Naive thymus-derived CD8-positive, alpha-beta T cell (primary cell): ENCODE measurements at regions not wholly inside any gene's neighbourhood (a gene's known extent, or its start where the extent isn't known, plus 50 kb on each side); places are given as distances from the start of the nearest gene placed in this dataset.

Source experiments
- ATAC-seq, 2 donors: fragments of 150-1000 bp; cut with Tn5 transposase in 1 of 2; sonication (Bioruptor Pico), chemical (Tn5 transposase) in 1 of 2; 1 replicate in 1 of 2; 2 replicates in 1 of 2; pipeline ENCODE4 v1.10.0; 2021; ENCODE audit warnings: mild to moderate bottlenecking in 2 of 2, moderate library complexity in 2 of 2
- POLR2A ChIA-PET: fragments of 350-600 bp; sonication (Branson Sonifier 250); formaldehyde crosslinking; loops from one replicate; lab custom pipeline; 2021; ENCODE audit warnings: antibody characterized with exemption; lab: Charles Lee
- DNase-seq, 10 donors: peaks; one replicate each; pipeline versions ENCODE4 v3.0.0 to v3.0.0-alpha.2; 2020 to 2022
- H3K27ac Mint-ChIP-seq, 10 donors: one replicate each; pipeline ENCODE4 v1.8.0; 2020 to 2022; ENCODE audit warnings: mild to moderate bottlenecking in 10 of 10, mixed read lengths in 10 of 10, moderate library complexity in 4 of 10, inconsistent platforms in 1 of 10
- H3K27me3 Mint-ChIP-seq, 5 donors: one replicate each; pipeline ENCODE4 v1.8.0; 2021 to 2022; ENCODE audit warnings: mixed read lengths in 5 of 5
- H3K36me3 Mint-ChIP-seq, 3 donors: one replicate each; pipeline ENCODE4 v1.8.0; 2020 to 2022; ENCODE audit warnings: mixed read lengths in 3 of 3, mild to moderate bottlenecking in 2 of 3, inconsistent platforms in 1 of 3
- H3K4me1 Mint-ChIP-seq, 4 donors: one replicate each; pipeline ENCODE4 v1.8.0; 2021 to 2022; ENCODE audit warnings: mixed read lengths in 4 of 4
- H3K4me3 Mint-ChIP-seq, 10 donors: one replicate each; pipeline ENCODE4 v1.8.0; 2020 to 2022; ENCODE audit warnings: mild to moderate bottlenecking in 10 of 10, mixed read lengths in 10 of 10, moderate library complexity in 6 of 10, inconsistent platforms in 1 of 10
- H3K9me3 Mint-ChIP-seq, 9 donors: one replicate each; pipeline ENCODE4 v1.8.0; 2020 to 2022; ENCODE audit warnings: mixed read lengths in 9 of 9, mild to moderate bottlenecking in 3 of 9, inconsistent platforms in 1 of 9, moderate library complexity in 1 of 9

DNA sequence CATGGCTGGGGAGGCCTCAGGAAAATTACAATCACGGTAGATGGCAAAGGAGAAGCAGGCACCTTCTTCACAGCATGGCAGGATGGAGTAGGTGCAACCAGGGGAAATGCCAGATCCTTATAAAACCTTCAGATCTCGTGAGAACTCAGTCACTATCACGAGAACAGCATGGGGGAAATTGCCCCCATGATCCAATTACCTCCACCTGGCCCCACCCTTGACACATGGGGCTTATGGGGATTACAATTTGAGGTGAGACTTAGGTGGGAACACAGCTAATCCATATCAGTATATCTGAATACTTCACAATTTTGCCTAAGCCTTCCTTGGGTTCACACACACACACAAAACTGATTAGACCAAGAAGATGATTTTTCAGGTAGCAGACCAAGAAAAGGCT lies 145.1 kb upstream of the COL1A2 start:
- H3K4me3 Mint-ChIP-seq = no peak overlapping the region
- DNase-seq = no peak
- POLR2A ChIA-PET = no interaction called here
- H3K36me3 Mint-ChIP-seq = no peaks in the 10 kb centered on the region
- no peak for ATAC-seq
- no peaks in the 10 kb centered on the region for H3K4me1 Mint-ChIP-seq
- H3K27me3 Mint-ChIP-seq = peaks cover 0 to 14% (median 0%) of the 10 kb centered on the region in 5 donors
- peaks cover 0 to 5% (median 0%) of the 10 kb centered on the region in 9 donors for H3K9me3 Mint-ChIP-seq
- no peak overlapping the region for H3K27ac Mint-ChIP-seq

DNA sequence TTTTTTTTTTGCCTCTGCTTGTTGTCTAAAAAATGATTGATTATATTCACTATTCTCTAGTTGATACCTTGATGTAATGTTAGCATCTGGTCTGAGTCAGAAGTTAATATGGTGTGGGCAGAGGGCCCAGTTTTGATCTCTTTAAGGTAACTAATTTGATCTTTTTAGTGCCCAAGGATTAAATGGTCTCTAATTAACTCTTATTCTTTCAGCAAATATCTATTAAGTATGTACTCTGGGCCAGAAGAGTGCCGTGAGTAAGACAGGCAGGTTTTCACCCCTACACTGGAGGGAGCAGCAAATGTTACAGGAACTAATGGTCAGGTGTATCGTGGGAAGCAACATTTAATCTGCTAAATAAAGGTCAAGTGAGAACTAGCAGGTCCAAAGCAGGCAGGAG lies 144.6 kb upstream of the COL1A2 start:
- peaks cover 0 to 14% (median 0%) of the 10 kb centered on the region in 5 donors for H3K27me3 Mint-ChIP-seq
- DNase-seq = no peak

GRCh38 chr7:94250987-94251386 lies 143.7 kb upstream of the COL1A2 start:
- Mint-ChIP-seq H3K27me3 (peaks cover 0 to 14% (median 1%) of the 10 kb centered on the region in 5 donors), H3K27ac (no peak overlapping the region), H3K36me3 (no peaks in the 10 kb centered on the region), H3K9me3 (peaks cover 0 to 5% (median 0%) of the 10 kb centered on the region in 9 donors), H3K4me1 (no peaks in the 10 kb centered on the region), H3K4me3 (no peak overlapping the region)
- no peak for ATAC-seq
- no peak for DNase-seq
- POLR2A ChIA-PET = no interaction called here

More for the DNA sequence above, 144.6 kb upstream of the COL1A2 start:
- POLR2A ChIA-PET = no interaction called here
- Mint-ChIP-seq H3K4me3 (no peak overlapping the region), H3K27ac (no peak overlapping the region), H3K9me3 (peaks cover 0 to 5% (median 0%) of the 10 kb centered on the region in 9 donors), H3K4me1 (no peaks in the 10 kb centered on the region), H3K36me3 (no peaks in the 10 kb centered on the region)
- ATAC-seq = no peak

DNA sequence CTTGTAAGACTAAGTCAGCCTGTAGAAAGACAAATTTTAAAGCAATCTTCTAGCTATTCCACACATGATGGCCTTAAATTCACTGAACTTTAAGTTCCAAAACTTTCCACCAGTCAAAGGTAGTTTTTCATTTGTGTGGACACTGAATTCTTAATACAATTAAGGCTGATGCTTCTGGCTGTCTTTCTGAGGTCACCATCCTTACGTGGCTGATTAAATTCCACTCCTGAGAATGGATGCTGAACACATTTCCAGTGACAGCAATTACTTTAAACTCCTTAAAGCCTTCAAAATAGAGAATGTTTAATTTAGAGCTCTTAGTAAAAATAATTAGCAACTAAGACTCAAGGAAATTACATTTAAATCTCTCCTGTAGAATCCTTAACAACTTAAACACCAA lies 142.6 kb upstream of the COL1A2 start:
- Mint-ChIP-seq H3K27ac (no peak overlapping the region), H3K4me1 (no peaks in the 10 kb centered on the region), H3K36me3 (no peaks in the 10 kb centered on the region), H3K27me3 (peaks cover 0 to 8% (median 2%) of the 10 kb centered on the region in 5 donors), H3K4me3 (no peak overlapping the region), H3K9me3 (peaks cover 0 to 3% (median 0%) of the 10 kb centered on the region in 9 donors)
- ATAC-seq (no peak), DNase-seq (no peak)
- POLR2A ChIA-PET = no interaction called here

GRCh38 chr7:94252971-94253370 lies 141.7 kb upstream of the COL1A2 start:
- Mint-ChIP-seq H3K4me1 (no peaks in the 10 kb centered on the region), H3K27ac (no peak overlapping the region), H3K27me3 (peaks cover 1 to 8% (median 3%) of the 10 kb centered on the region in 5 donors), H3K4me3 (no peak overlapping the region), H3K9me3 (peaks cover 0 to 3% (median 0%) of the 10 kb centered on the region in 9 donors), H3K36me3 (no peaks in the 10 kb centered on the region)
- ATAC-seq (no peak), DNase-seq (no peak)
- POLR2A ChIA-PET = no interaction called here

- no peaks in the 10 kb centered on the region for H3K4me1 Mint-ChIP-seq
- H3K36me3 Mint-ChIP-seq = no peaks in the 10 kb centered on the region
- peaks cover 1 to 8% (median 3%) of the 10 kb centered on the region in 5 donors for H3K27me3 Mint-ChIP-seq
- ATAC-seq = no peak
- H3K27ac Mint-ChIP-seq = no peak overlapping the region
- no peak for DNase-seq
- POLR2A ChIA-PET = no interaction called here
- H3K9me3 Mint-ChIP-seq = peaks cover 0 to 3% (median 0%) of the 10 kb centered on the region in 9 donors
- H3K4me3 Mint-ChIP-seq = no peak overlapping the region
Observed at GRCh38 chr7:94253686-94254085, 141.0 kb upstream of the COL1A2 start.

GRCh38 chr7:94258418-94259300 lies 136.0 kb upstream of the COL1A2 start:
- peaks cover 0 to 1% (median 0%) of the 10 kb centered on the region in 9 donors for H3K9me3 Mint-ChIP-seq
- ATAC-seq (no peak), DNase-seq (no peak)
- H3K36me3 Mint-ChIP-seq = no peaks in the 10 kb centered on the region
- H3K27me3 Mint-ChIP-seq = peaks cover 1 to 17% (median 9%) of the 10 kb centered on the region in 5 donors
- H3K4me3 Mint-ChIP-seq = no peak overlapping the region
- no peak overlapping the region for H3K27ac Mint-ChIP-seq
- POLR2A ChIA-PET = no interaction called here
- H3K4me1 Mint-ChIP-seq = no peaks in the 10 kb centered on the region

GRCh38 chr7:94261067-94261466 lies 133.6 kb upstream of the COL1A2 start:
- Mint-ChIP-seq H3K36me3 (no peaks in the 10 kb centered on the region), H3K4me1 (no peaks in the 10 kb centered on the region), H3K9me3 (peaks cover 0 to 1% (median 0%) of the 10 kb centered on the region in 9 donors), H3K4me3 (no peak overlapping the region), H3K27me3 (peaks cover 0 to 20% (median 9%) of the 10 kb centered on the region in 5 donors), H3K27ac (no peak overlapping the region)
- POLR2A ChIA-PET = no interaction called here
- DNase-seq (no peak), ATAC-seq (no peak)

GRCh38 chr7:94264756-94265155 lies 129.9 kb upstream of the COL1A2 start:
- H3K9me3 Mint-ChIP-seq = peaks cover 0 to 9% (median 0%) of the 10 kb centered on the region in 9 donors
- H3K27me3 Mint-ChIP-seq = peaks cover 2 to 29% (median 11%) of the 10 kb centered on the region in 5 donors
- H3K4me3 Mint-ChIP-seq = no peak overlapping the region
- H3K27ac Mint-ChIP-seq = no peak overlapping the region
- DNase-seq = no peak
- no peaks in the 10 kb centered on the region for H3K36me3 Mint-ChIP-seq
- H3K4me1 Mint-ChIP-seq = no peaks in the 10 kb centered on the region
- POLR2A ChIA-PET = no interaction called here
- no peak for ATAC-seq

DNA sequence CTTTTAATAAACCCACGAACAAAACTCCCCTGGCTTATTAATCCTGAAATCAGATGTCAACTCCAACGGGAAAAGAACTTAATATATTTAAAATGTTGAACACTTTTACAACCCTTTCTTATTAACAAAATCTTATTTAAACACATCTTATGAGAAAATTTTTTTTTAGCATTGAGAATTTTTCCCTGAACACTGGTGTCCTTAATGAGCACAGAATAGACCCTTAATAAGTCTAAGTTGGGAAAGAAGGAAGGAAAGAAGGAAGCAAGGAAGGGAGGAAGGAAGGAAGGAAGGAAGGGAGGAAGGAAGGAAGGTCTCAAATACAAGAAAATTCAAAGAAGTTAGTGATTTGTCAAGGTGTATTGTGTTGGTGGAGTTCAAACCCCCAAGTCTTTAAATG lies 129.2 kb upstream of the COL1A2 start:
- no peak for ATAC-seq
- H3K27ac Mint-ChIP-seq = no peak overlapping the region
- POLR2A ChIA-PET = no interaction called here
- H3K36me3 Mint-ChIP-seq = no peaks in the 10 kb centered on the region
- peaks cover 0 to 9% (median 0%) of the 10 kb centered on the region in 9 donors for H3K9me3 Mint-ChIP-seq
- H3K4me1 Mint-ChIP-seq = no peaks in the 10 kb centered on the region
- no peak for DNase-seq
- H3K27me3 Mint-ChIP-seq = peaks cover 4 to 29% (median 10%) of the 10 kb centered on the region in 5 donors
- no peak overlapping the region for H3K4me3 Mint-ChIP-seq

- Mint-ChIP-seq H3K27me3 (peaks cover 4 to 28% (median 8%) of the 10 kb centered on the region in 5 donors), H3K4me3 (no peak overlapping the region), H3K27ac (no peak overlapping the region), H3K9me3 (peaks cover 0 to 9% (median 0%) of the 10 kb centered on the region in 9 donors), H3K4me1 (no peaks in the 10 kb centered on the region), H3K36me3 (no peaks in the 10 kb centered on the region)
- ATAC-seq = no peak
- DNase-seq = no peak
- POLR2A ChIA-PET = no interaction called here
Observed at GRCh38 chr7:94266238-94266644, 128.5 kb upstream of the COL1A2 start.

DNA sequence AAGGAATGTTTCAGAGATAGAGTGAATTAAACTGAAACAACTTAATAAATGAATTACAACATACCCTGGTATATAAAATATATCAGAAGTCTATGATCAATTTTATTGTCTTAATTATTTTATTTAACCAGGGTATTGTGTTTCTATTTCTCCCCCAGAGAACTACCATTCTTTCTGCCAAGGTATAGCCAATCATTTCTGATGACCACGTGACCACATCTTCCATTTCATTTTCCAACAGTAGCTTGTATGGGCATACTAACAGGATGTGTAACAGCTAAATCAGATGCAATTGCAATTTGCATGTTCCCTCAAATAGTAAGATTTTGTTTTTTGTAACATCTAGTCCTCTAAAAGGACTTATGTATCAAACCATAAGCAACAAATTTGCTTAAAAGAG lies 123.9 kb upstream of the COL1A2 start:
- Mint-ChIP-seq H3K4me3 (no peak overlapping the region), H3K27ac (no peak overlapping the region), H3K36me3 (no peaks in the 10 kb centered on the region), H3K9me3 (peaks cover 0 to 9% (median 0%) of the 10 kb centered on the region in 9 donors), H3K4me1 (no peaks in the 10 kb centered on the region), H3K27me3 (peaks cover 4 to 19% (median 6%) of the 10 kb centered on the region in 5 donors)
- POLR2A ChIA-PET = no interaction called here
- ATAC-seq = no peak
- no peak for DNase-seq

GRCh38 chr7:94272821-94273583 lies 121.7 kb upstream of the COL1A2 start:
- Mint-ChIP-seq H3K27ac (no peak overlapping the region), H3K9me3 (peaks cover 0 to 9% (median 0%) of the 10 kb centered on the region in 9 donors)
- no peak for ATAC-seq

More at GRCh38 chr7:94272821-94273583, 121.7 kb upstream of the COL1A2 start:
- POLR2A ChIA-PET = no interaction called here
- Mint-ChIP-seq H3K4me1 (no peaks in the 10 kb centered on the region), H3K27me3 (peaks cover 2 to 11% (median 10%) of the 10 kb centered on the region in 5 donors), H3K36me3 (no peaks in the 10 kb centered on the region), H3K4me3 (no peak overlapping the region)
- DNase-seq = no peak
